Thoracic aorta (tissue), 2 donors: ENCODE measurements at regions not wholly inside any gene's neighbourhood (a gene's known extent, or its start where the extent isn't known, plus 50 kb on each side); places are given as distances from the start of the nearest gene placed in this dataset.

Experiments
- ATAC-seq: fragments of 150-250 bp; one replicate; pipeline ENCODE4 v1.8.0; 2017; ENCODE audit warnings: low read depth; ENCODE audit not compliant: insufficient number of reproducible peaks, low FRiP score
- DNase-seq: peaks from one replicate; pipeline ENCODE4 v3.0.0-alpha.2; 2020; ENCODE audit warnings: low spot score
- H3K27ac ChIP-seq, 2 donors: fragments of 200-600 bp; sonication (generic); 1 replicate in 1 of 2; 2 replicates in 1 of 2; pipeline ENCODE4 v1.5.1; 2016; ENCODE audit warnings: mild to moderate bottlenecking in 2 of 2, moderate library complexity in 2 of 2
- H3K27me3 ChIP-seq: fragments of 200-600 bp; sonication (generic); replicated peaks from 2 replicates; pipeline ENCODE4 v1.6.0; 2016; ENCODE audit warnings: mild to moderate bottlenecking; ENCODE audit not compliant: insufficient read depth
- H3K36me3 ChIP-seq: fragments of 200-600 bp; sonication (generic); one replicate; pipeline ENCODE4 v1.5.1; 2016
- H3K4me1 ChIP-seq, 2 donors: fragments of 200-600 bp; sonication (generic); 1 replicate in 1 of 2; 2 replicates in 1 of 2; pipeline versions ENCODE4 v1.5.1 to v1.6.0; 2016; ENCODE audit warnings: low read depth in 2 of 2, mild to moderate bottlenecking in 1 of 2; ENCODE audit not compliant: control insufficient read depth in 1 of 2
- H3K4me3 ChIP-seq: fragments of 200-600 bp; sonication (generic); 2 replicates; pipeline ENCODE4 v1.5.1; 2016; ENCODE audit warnings: mild to moderate bottlenecking
- H3K9me3 ChIP-seq: fragments of 200-600 bp; sonication (generic); 2 replicates; pipeline ENCODE4 v1.5.1; 2016
- TF ChIP-seq, protein P1 (sequence below): fragments of 200-600 bp; sonication (generic); IDR thresholded peaks from one replicate; pipeline ENCODE4 v1.5.1; 2019; ENCODE audit warnings: antibody characterized with exemption

DNA sequence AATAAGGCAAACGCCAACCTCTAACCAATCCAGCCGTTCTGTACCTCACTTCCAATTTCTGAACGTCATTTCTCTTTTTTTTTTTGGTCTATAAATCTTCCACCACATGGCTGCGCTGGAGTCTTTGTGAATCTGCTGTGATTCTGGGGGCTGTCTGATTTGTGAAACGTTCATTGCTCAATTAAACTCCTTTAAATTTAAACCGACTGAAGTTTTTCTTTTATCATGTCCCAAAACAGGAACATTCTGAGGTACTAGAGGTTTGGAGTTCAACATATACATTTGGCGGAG, 65.5 kb upstream of the BACH1 start:
- TF ChIP-seq, protein P1, sequence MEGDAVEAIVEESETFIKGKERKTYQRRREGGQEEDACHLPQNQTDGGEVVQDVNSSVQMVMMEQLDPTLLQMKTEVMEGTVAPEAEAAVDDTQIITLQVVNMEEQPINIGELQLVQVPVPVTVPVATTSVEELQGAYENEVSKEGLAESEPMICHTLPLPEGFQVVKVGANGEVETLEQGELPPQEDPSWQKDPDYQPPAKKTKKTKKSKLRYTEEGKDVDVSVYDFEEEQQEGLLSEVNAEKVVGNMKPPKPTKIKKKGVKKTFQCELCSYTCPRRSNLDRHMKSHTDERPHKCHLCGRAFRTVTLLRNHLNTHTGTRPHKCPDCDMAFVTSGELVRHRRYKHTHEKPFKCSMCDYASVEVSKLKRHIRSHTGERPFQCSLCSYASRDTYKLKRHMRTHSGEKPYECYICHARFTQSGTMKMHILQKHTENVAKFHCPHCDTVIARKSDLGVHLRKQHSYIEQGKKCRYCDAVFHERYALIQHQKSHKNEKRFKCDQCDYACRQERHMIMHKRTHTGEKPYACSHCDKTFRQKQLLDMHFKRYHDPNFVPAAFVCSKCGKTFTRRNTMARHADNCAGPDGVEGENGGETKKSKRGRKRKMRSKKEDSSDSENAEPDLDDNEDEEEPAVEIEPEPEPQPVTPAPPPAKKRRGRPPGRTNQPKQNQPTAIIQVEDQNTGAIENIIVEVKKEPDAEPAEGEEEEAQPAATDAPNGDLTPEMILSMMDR = no peak
- no peaks in the 10 kb centered on the region for H3K36me3 ChIP-seq
- peaks cover 23 to 24% of the 10 kb centered on the region in 2 donors for H3K4me1 ChIP-seq
- ATAC-seq (no peak), DNase-seq (no peak)
- H3K27ac ChIP-seq = no peak overlapping the region
- no peak overlapping the region for H3K4me3 ChIP-seq
- H3K9me3 ChIP-seq = no peaks in the 10 kb centered on the region
- H3K27me3 ChIP-seq = no peaks in the 10 kb centered on the region

DNA sequence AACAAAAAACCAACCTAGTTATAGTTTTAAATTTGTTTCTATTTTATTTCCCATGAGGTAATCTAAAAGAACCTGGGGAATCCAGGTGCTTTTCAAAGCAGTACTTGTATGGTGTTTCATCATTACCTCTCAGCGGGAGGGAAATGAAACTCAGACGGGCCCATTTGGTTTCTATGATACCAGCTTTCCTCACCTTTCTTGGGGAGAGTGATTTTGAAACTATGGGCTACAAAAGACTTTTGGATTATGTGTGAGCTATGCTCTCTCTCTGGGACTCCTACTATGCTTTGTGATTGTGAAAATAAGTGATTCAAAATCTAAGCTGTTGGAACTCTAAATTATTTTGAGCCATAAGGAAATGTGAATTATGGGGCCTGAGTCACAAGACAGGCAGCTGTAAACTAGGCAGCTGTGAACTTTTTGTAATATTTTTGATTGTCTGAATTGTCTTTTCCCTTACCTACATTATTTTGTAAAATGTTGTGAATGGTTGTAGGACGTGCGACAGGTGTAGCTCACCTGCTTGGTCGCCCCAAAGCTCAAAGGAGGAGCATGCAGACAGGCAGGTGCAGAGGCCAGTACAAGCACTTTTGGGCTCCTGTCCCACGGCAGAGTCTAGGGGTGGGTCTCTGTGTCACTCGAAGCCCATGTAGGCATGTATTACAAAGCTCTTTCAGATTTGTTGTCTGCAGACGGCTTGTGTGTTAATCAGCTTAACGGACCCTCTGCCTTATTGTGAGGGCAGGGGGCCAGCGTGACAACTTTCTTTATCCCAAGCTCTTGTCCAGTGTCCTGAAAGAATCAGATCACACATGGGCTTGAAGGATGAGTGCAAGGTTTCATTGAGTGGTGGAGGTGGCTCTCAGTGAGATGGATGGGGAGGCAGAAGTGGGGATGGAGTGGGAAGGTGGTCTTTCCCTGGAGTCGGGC, 64.8 kb upstream of the BACH1 start:
- Histone ChIP-seq H3K27me3 (no peaks in the 10 kb centered on the region), H3K4me3 (no peak overlapping the region), H3K36me3 (no peaks in the 10 kb centered on the region), H3K9me3 (no peaks in the 10 kb centered on the region), H3K27ac (no peak overlapping the region), H3K4me1 (peaks cover 28 to 30% of the 10 kb centered on the region in 2 donors)
- no peak for ATAC-seq
- TF ChIP-seq, protein P1 = no peak
- DNase-seq = no peak

DNA sequence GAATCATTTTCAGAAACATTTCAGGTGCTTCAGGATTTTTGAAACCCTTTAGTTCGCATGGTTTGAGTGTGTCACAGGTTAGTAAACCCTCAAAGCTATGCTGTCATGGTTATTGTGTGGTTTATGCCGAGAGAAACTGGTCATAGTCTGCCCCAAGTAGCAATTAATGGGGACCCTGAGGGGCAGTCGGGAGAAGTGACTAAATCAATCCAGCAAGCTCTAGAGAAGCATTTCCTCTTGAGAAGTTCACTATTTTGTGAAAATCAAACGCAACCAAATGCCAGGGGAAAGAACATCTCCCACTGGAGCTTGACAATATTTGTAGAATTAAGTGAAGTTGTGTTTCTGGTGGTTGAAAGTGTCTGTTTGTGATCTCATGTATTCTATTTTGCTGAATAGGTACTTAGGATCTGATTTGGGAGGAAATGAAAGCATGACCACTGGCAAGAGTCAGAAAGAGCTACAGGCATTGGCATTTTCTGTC, 63.0 kb upstream of the BACH1 start:
- Histone ChIP-seq H3K36me3 (no peaks in the 10 kb centered on the region), H3K4me3 (no peak overlapping the region), H3K27me3 (no peaks in the 10 kb centered on the region), H3K27ac (no peak overlapping the region), H3K4me1 (peaks cover 28 to 31% of the 10 kb centered on the region in 2 donors), H3K9me3 (no peaks in the 10 kb centered on the region)
- DNase-seq (no peak), ATAC-seq (no peak)
- TF ChIP-seq, protein P1 = no peak

DNA sequence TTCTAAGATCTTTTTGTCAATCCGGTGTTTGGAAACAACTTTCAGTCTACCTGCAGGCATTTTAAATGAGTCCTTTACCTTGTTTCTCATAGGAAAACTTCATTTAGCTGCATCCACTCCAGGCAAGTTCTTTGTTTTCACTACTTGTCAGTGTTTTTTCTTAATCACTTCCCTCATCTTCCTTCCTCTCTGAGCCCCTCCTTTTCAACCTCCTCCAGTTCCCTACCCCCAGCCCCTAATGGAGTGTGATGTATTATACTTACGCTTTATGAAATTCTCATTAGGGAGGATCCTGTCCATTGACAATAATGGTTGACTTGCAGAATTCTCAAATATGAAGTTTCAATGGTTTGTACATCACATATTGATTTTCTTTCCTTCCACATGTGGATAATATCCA, 62.5 kb upstream of the BACH1 start:
- H3K4me3 ChIP-seq = no peak overlapping the region
- DNase-seq (no peak), ATAC-seq (no peak)
- H3K4me1 ChIP-seq = peaks cover 28 to 31% of the 10 kb centered on the region in 2 donors
- no peaks in the 10 kb centered on the region for H3K36me3 ChIP-seq
- TF ChIP-seq, protein P1 = no peak
- no peaks in the 10 kb centered on the region for H3K9me3 ChIP-seq
- H3K27ac ChIP-seq = peak overlapping the region in 1 of 2 donors; percentile 49
- H3K27me3 ChIP-seq = no peaks in the 10 kb centered on the region

DNA sequence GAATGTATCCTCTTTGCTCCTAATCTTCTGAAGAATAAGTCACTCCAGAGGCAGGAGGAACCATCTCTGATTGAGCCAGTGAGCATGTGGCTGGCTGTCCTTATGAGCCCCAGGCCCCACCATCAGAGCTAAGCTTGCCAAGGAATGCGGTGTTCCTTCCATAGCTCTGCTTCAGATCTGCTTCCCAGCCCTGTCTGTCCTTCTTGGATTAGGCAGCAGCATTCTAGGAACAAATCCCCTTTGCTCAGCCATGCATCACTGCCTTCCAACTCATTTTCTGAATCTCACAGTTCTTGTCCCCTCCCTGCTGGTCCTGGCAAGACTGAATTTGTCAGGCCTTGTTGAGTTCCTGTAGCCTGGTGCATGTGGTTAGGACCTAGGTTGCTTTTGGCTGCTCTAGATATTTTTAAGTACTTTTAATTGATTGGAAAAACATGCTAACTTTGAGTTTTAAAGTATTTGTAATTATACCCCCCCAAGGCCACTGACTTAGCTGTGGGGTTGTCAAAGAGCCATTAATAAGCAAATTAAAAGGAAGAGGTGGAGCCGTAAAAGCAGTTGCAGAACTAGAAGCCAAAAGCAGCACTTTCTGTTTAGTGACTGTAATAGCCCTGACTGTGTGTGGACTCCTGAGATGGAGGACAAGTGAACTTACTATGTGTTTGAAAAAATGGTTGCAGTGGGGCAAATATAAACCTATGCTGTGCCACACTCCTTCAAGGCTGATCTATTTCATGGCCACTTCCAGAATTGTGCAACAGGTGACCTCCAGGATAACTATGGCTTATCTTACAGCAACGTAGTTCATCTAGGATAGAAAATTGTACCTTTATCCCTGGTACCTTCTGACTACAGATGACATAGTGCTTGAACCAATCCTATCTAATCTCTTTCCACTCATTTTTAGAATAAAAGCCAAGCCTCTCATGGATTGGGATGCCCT, 61.3 kb upstream of the BACH1 start:
- H3K27ac ChIP-seq = peak overlapping the region; percentile 25 to 49
- DNase-seq (no peak), ATAC-seq (no peak)
- H3K4me3 ChIP-seq = peak overlapping the region; percentile 22
- no peaks in the 10 kb centered on the region for H3K36me3 ChIP-seq
- H3K4me1 ChIP-seq = peaks cover 28 to 31% of the 10 kb centered on the region in 2 donors
- TF ChIP-seq, protein P1 = no peak
- no peaks in the 10 kb centered on the region for H3K9me3 ChIP-seq
- H3K27me3 ChIP-seq = no peaks in the 10 kb centered on the region
